CD4-positive, alpha-beta T cell (primary cell): ENCODE measurements at regions not wholly inside any gene's neighbourhood (a gene's known extent, or its start where the extent isn't known, plus 50 kb on each side); places are given as distances from the start of the nearest gene placed in this dataset.

Source experiments
- ATAC-seq: fragments of 200-7000 bp; cut with Tn5 transposase; one replicate; pipeline ENCODE4 v1.10.0; 2022; ENCODE audit warnings: mild to moderate bottlenecking; ENCODE audit not compliant: poor library complexity
- CTCF ChIA-PET: fragments of 350-600 bp; sonication (Branson Sonifier 250); formaldehyde crosslinking; loops from one replicate; lab custom pipeline; 2021; ENCODE audit warnings: antibody characterized with exemption, inconsistent platforms; lab: Charles Lee
- POLR2A ChIA-PET: fragments of 350-600 bp; sonication (Branson Sonifier 250); formaldehyde crosslinking; loops from one replicate; lab custom pipeline; 2021; ENCODE audit warnings: antibody characterized with exemption, inconsistent platforms; lab: Charles Lee
- DNase-seq, 14 experiments: peaks; one replicate each; pipeline ENCODE4 v3.0.0-alpha.2; 2013 to 2020; ENCODE audit warnings: mixed read lengths in 2 of 14
- H3K27ac ChIP-seq, 2 donors: one replicate each; pipeline versions ENCODE4 v1.5.1 to v1.7.0; 2013; ENCODE audit warnings: low read length in 2 of 2, low read depth in 1 of 2, mild to moderate bottlenecking in 1 of 2
- H3K27me3 ChIP-seq, 2 experiments: 1 replicate in 1 of 2; 2 replicates in 1 of 2; pipeline versions ENCODE4 v1.6.1 to v1.7.0; 2013; ENCODE audit warnings: low read length in 2 of 2, control low read depth in 1 of 2, mild to moderate bottlenecking in 1 of 2, moderate library complexity in 1 of 2; ENCODE audit not compliant: insufficient read depth in 2 of 2, control insufficient read depth in 1 of 2
- H3K36me3 ChIP-seq: one replicate; pipeline ENCODE4 v1.6.1; 2013; ENCODE audit warnings: low read length, control low read depth; ENCODE audit not compliant: insufficient read depth
- H3K4me1 ChIP-seq: one replicate; pipeline ENCODE4 v1.6.1; 2013; ENCODE audit warnings: low read length, control low read depth; ENCODE audit not compliant: insufficient read depth
- H3K4me3 ChIP-seq: one replicate; pipeline ENCODE4 v1.5.1; 2013; ENCODE audit warnings: mild to moderate bottlenecking, low read length, moderate library complexity
- H3K9me3 ChIP-seq, 2 experiments: 1 replicate in 1 of 2; 2 replicates in 1 of 2; pipeline versions ENCODE4 v1.6.1 to v1.7.0; 2013; ENCODE audit warnings: low read length in 2 of 2, mild to moderate bottlenecking in 2 of 2, control low read depth in 1 of 2, moderate library complexity in 1 of 2; ENCODE audit not compliant: control insufficient read depth in 1 of 2, insufficient read depth in 1 of 2
- H3K27ac Mint-ChIP-seq: one replicate; pipeline ENCODE4 v1.8.0; 2020; ENCODE audit warnings: mixed read lengths
- H3K27me3 Mint-ChIP-seq: one replicate; pipeline ENCODE4 v1.8.0; 2021; ENCODE audit warnings: mixed read lengths
- H3K36me3 Mint-ChIP-seq: one replicate; pipeline ENCODE4 v1.8.0; 2021; ENCODE audit warnings: low read depth, mixed read lengths
- H3K4me1 Mint-ChIP-seq: one replicate; pipeline ENCODE4 v1.8.0; 2021; ENCODE audit warnings: low read depth, mixed read lengths
- H3K4me3 Mint-ChIP-seq: one replicate; pipeline ENCODE4 v1.8.0; 2020; ENCODE audit warnings: mild to moderate bottlenecking, mixed read lengths
- H3K9me3 Mint-ChIP-seq: one replicate; pipeline ENCODE4 v1.8.0; 2020; ENCODE audit warnings: mixed read lengths
- intact Hi-C, 2 experiments: fragments of 100-400 bp; cut with DNase I in 1 of 2; cut with micrococcal nuclease in 1 of 2; formaldehyde crosslinking; loops; one replicate each; pipeline versions ENCODE4 v1.15.1 to v1.9.0; 2023 to 2025; cut with DNase I, micrococcal nuclease
- TF ChIP-seq, protein P1 (sequence below): fragments of 200-600 bp; IDR thresholded peaks from one replicate; pipeline ENCODE4 v1.8.0; 2022; ENCODE audit warnings: antibody characterized with exemption, mild to moderate bottlenecking

DNA sequence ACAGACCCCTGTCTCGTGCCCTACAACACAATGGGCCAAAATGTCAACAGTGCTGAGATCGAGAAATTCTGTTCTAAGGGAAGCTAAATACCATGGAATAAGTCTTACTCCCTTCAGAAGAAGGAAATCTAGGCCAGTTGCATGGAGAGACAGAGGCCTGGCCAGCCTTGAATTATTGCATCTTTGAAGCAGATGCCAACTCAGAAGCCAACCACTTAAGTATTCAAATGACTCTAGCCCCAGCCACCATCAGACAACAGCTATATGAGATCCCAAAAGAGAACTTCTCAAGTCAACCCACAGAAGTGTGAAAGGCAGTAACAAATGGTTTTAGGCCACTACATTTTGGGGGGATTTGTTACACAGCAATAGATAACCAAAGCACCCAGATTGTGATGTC lies 180.1 kb downstream of the ACTL7B start:
- DNase-seq (no peak), ATAC-seq (no peak)
- TF ChIP-seq, protein P1, sequence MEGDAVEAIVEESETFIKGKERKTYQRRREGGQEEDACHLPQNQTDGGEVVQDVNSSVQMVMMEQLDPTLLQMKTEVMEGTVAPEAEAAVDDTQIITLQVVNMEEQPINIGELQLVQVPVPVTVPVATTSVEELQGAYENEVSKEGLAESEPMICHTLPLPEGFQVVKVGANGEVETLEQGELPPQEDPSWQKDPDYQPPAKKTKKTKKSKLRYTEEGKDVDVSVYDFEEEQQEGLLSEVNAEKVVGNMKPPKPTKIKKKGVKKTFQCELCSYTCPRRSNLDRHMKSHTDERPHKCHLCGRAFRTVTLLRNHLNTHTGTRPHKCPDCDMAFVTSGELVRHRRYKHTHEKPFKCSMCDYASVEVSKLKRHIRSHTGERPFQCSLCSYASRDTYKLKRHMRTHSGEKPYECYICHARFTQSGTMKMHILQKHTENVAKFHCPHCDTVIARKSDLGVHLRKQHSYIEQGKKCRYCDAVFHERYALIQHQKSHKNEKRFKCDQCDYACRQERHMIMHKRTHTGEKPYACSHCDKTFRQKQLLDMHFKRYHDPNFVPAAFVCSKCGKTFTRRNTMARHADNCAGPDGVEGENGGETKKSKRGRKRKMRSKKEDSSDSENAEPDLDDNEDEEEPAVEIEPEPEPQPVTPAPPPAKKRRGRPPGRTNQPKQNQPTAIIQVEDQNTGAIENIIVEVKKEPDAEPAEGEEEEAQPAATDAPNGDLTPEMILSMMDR: no peak
- ChIA-PET CTCF (no interaction called here), POLR2A (no interaction called here)
- Histone ChIP-seq H3K9me3 (peaks cover 0 to 3% of the 10 kb centered on the region in 2 experiments), H3K36me3 (no peaks in the 10 kb centered on the region), H3K4me1 (no peaks in the 10 kb centered on the region), H3K27ac (no peak overlapping the region), H3K4me3 (no peak overlapping the region), H3K27me3 (no peaks in the 10 kb centered on the region)
- intact Hi-C loops: no loop called here
- Mint-ChIP-seq H3K27me3 (no peaks in the 10 kb centered on the region), H3K27ac (no peak overlapping the region), H3K4me3 (no peak overlapping the region), H3K9me3 (no peaks in the 10 kb centered on the region), H3K36me3 (no peaks in the 10 kb centered on the region), H3K4me1 (no peaks in the 10 kb centered on the region)

DNA sequence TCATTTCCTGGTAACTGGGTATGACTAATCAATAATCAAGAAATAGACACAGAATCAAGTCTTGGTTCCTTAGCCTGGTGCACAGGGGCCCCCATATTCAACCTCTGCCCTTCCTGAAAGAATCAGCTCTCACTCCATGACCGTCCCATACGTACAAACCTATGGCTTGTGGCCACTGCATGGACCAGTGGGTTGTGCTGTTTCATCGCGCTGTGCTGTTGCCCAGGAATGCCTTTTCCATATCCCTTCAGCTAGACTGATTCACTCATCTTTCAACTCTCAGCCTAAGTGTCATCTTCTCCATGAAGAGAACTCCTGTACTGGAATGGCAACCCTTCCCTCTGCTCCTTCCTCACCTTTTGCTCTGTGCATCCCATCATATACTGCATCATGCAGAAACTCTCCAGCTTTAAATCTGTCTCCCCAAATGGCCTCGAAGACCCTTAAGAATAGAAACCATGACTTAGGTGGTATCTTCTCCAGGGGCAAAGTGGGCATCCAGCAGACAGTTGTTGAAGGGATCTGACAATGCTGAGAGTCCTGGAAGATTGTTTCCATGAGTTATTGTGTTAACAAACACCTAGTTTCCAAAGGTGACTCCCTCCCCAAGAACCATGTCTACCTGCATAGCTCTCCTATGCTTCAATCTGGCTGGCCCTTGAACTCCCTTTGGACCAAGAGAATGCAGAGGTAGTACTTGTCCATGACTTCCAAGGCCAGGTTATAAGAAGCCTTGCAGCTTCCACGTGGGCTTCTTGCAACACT lies 180.8 kb downstream of the ACTL7B start:
- H3K27me3 ChIP-seq: no peaks in the 10 kb centered on the region

DNA sequence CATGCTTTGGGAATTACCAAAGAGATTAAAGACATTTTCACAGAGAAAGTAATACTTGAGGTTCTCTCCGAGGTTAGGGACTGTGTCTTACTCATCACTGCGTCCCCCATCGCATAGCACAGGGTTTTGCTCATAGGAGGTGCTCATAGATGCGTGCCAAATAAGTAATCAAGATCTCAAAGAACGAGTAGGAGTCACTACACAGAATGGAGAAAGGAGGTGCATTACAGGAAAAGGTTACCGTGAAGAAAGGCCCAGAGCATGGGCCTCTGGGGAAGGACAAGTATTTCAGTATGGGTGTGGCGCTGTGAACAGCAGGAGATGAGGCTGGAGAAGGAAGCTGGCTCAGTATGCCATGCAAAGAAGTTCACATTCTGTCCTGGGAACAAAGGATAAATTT lies 182.4 kb downstream of the ACTL7B start:
- ATAC-seq: no peak
- intact Hi-C loops: no loop called here
- POLR2A ChIA-PET: no interaction called here

More for the DNA sequence above, 180.8 kb downstream of the ACTL7B start:
- Mint-ChIP-seq H3K36me3 (no peaks in the 10 kb centered on the region), H3K4me3 (no peak overlapping the region), H3K9me3 (no peaks in the 10 kb centered on the region), H3K4me1 (no peaks in the 10 kb centered on the region), H3K27me3 (no peaks in the 10 kb centered on the region), H3K27ac (no peak overlapping the region)
- ChIA-PET CTCF (no interaction called here), POLR2A (no interaction called here)
- Histone ChIP-seq H3K36me3 (no peaks in the 10 kb centered on the region), H3K27ac (no peak overlapping the region), H3K4me1 (no peaks in the 10 kb centered on the region), H3K9me3 (no peaks in the 10 kb centered on the region), H3K4me3 (no peak overlapping the region)
- intact Hi-C loops: no loop called here
- TF ChIP-seq, protein P1: no peak
- DNase-seq: no peak
- no peak for ATAC-seq

More for the DNA sequence above, 182.4 kb downstream of the ACTL7B start:
- Mint-ChIP-seq H3K4me1 (no peaks in the 10 kb centered on the region), H3K27me3 (no peaks in the 10 kb centered on the region), H3K9me3 (no peaks in the 10 kb centered on the region), H3K4me3 (no peak overlapping the region), H3K27ac (no peak overlapping the region), H3K36me3 (no peaks in the 10 kb centered on the region)
- DNase-seq: no peak
- Histone ChIP-seq H3K27me3 (no peaks in the 10 kb centered on the region), H3K9me3 (no peaks in the 10 kb centered on the region), H3K27ac (no peak overlapping the region), H3K4me3 (no peak overlapping the region), H3K4me1 (no peaks in the 10 kb centered on the region), H3K36me3 (no peaks in the 10 kb centered on the region)
- CTCF ChIA-PET: no interaction called here
- TF ChIP-seq, protein P1: no peak
